ENCODE measurements at regions not wholly inside any gene's neighbourhood (a gene's known extent, or its start where the extent isn't known, plus 50 kb on each side); places are given as distances from the start of the nearest gene placed in this dataset.

DNA sequence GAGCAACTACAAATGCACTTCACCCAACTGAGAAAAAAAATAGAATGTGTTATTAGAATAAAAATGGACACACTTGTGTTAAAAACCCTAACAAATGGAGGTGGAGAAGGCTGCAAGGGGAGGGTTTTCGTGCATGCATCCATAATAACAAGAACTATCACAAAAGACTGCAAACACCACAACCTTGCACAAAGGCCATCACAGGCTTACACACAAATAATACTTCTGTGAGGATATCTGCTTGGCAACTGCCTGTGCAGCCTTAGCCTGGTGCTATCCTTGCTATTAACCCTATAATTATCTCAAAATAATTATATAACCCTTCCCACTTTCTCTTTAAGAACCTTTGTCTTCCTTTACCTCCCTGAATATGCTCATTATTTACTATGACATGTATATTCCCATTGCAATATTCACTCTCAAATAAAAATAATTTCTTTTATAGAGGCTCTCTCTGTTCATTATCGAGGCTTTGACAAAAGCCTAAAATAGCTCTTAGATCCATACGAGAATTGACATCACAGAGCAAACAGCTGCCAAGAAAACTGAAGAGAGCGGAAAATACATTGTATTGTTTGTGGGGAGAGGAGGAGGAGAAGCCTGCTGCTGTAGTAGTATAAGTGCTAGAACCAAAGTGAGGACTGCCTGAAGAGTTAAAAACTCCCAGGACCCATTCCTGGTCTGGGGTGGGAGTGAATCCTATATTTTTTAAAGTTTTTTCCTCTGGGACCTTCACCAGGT, 1768.7 kb downstream of the BRINP3 start:
- Histone ChIP-seq H3K27me3 (ENCODE audit: insufficient read depth, low read depth, low read length) (no peaks in the 10 kb centered on the region), H3F3A (ENCODE audit: insufficient read depth, low read length, poor library complexity, severe bottlenecking) (no peaks in the 10 kb centered on the region), H3K4me2 (ENCODE audit: low read length) (no peak overlapping the region), H3K9me2 (ENCODE audit: insufficient read depth, low read length) (no peaks in the 10 kb centered on the region), H3K9me3 (ENCODE audit: low read length) (no peaks in the 10 kb centered on the region), H4K20me1 (ENCODE audit: insufficient read depth) (no peaks in the 10 kb centered on the region), H3K79me2 (replicated peaks; ENCODE audit: insufficient read depth, low read length) (no peaks in the 10 kb centered on the region), H3K4me3 (ENCODE audit: low read length) (no peak overlapping the region), H3K9ac (ENCODE audit: low read length) (no peak overlapping the region), H2AFZ (ENCODE audit: low read depth, low read length) (no peak overlapping the region), H3K27ac (ENCODE audit: low read length) (no peak overlapping the region), H3K36me3 (ENCODE audit: insufficient read depth, low read length) (no peaks in the 10 kb centered on the region)
- TF ChIP-seq, protein P1, sequence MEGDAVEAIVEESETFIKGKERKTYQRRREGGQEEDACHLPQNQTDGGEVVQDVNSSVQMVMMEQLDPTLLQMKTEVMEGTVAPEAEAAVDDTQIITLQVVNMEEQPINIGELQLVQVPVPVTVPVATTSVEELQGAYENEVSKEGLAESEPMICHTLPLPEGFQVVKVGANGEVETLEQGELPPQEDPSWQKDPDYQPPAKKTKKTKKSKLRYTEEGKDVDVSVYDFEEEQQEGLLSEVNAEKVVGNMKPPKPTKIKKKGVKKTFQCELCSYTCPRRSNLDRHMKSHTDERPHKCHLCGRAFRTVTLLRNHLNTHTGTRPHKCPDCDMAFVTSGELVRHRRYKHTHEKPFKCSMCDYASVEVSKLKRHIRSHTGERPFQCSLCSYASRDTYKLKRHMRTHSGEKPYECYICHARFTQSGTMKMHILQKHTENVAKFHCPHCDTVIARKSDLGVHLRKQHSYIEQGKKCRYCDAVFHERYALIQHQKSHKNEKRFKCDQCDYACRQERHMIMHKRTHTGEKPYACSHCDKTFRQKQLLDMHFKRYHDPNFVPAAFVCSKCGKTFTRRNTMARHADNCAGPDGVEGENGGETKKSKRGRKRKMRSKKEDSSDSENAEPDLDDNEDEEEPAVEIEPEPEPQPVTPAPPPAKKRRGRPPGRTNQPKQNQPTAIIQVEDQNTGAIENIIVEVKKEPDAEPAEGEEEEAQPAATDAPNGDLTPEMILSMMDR (IDR thresholded peaks at IDR 0.05; ENCODE audit: poor library complexity, severe bottlenecking), result no peak
- TF ChIP-seq MXI1 (conservative IDR thresholded peaks at IDR 0.05; ENCODE audit: poor library complexity, severe bottlenecking) (no peak), RAD21 (conservative IDR thresholded peaks at IDR 0.05) (no peak), EZH2 (IDR thresholded peaks at IDR 0.05; ENCODE audit: borderline replicate concordance, insufficient read depth, low read length, poor library complexity, severe bottlenecking) (no peak), POLR2AphosphoS5 (IDR thresholded peaks at IDR 0.05) (no peak), TAF1 (IDR thresholded peaks at IDR 0.05; ENCODE audit: low read depth) (no peak), EP300 (conservative IDR thresholded peaks at IDR 0.05; ENCODE audit: poor library complexity, severe bottlenecking) (no peak), SMC3 (conservative IDR thresholded peaks at IDR 0.05; ENCODE audit: poor library complexity) (no peak)
- TF ChIP-seq, protein P2, sequence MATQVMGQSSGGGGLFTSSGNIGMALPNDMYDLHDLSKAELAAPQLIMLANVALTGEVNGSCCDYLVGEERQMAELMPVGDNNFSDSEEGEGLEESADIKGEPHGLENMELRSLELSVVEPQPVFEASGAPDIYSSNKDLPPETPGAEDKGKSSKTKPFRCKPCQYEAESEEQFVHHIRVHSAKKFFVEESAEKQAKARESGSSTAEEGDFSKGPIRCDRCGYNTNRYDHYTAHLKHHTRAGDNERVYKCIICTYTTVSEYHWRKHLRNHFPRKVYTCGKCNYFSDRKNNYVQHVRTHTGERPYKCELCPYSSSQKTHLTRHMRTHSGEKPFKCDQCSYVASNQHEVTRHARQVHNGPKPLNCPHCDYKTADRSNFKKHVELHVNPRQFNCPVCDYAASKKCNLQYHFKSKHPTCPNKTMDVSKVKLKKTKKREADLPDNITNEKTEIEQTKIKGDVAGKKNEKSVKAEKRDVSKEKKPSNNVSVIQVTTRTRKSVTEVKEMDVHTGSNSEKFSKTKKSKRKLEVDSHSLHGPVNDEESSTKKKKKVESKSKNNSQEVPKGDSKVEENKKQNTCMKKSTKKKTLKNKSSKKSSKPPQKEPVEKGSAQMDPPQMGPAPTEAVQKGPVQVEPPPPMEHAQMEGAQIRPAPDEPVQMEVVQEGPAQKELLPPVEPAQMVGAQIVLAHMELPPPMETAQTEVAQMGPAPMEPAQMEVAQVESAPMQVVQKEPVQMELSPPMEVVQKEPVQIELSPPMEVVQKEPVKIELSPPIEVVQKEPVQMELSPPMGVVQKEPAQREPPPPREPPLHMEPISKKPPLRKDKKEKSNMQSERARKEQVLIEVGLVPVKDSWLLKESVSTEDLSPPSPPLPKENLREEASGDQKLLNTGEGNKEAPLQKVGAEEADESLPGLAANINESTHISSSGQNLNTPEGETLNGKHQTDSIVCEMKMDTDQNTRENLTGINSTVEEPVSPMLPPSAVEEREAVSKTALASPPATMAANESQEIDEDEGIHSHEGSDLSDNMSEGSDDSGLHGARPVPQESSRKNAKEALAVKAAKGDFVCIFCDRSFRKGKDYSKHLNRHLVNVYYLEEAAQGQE (IDR thresholded peaks at IDR 0.05; ENCODE audit: borderline replicate concordance), result no peak

DNA sequence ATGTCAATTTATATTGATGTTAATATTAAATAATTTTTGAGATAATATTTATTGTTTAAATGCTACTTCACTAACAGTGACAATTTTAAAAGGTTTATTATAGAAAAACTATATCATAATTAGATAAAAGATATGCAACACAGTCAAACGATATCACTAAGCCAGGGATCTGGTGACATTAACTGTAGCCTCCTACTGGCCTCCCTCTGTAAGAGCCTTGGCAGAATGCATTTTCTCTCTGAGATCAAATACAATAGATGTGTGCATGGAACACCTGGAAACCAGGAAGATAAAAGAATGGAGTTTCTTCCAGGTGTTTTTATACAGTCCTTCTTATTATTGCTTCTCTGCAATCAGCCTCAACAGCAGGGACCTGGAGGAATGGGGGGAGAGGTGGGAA, 1762.1 kb downstream of the BRINP3 start:
- H3K9me2 ChIP-seq (ENCODE audit: insufficient read depth, low read length), result no peaks in the 10 kb centered on the region
- H3K4me2 ChIP-seq (ENCODE audit: low read length), result no peak overlapping the region
- H3K4me3 ChIP-seq (ENCODE audit: low read length), result no peak overlapping the region
- no peak overlapping the region for H3K9ac ChIP-seq (ENCODE audit: low read length)
- H3K27ac ChIP-seq (ENCODE audit: low read length), result no peak overlapping the region
- H3K36me3 ChIP-seq (ENCODE audit: insufficient read depth, low read length), result no peaks in the 10 kb centered on the region
- no peak overlapping the region for H2AFZ ChIP-seq (ENCODE audit: low read depth, low read length)
- TF ChIP-seq, protein P2 (IDR thresholded peaks at IDR 0.05; ENCODE audit: borderline replicate concordance), result no peak
- no peak for TF ChIP-seq RAD21 (conservative IDR thresholded peaks at IDR 0.05)
- TF ChIP-seq MXI1 (conservative IDR thresholded peaks at IDR 0.05; ENCODE audit: poor library complexity, severe bottlenecking), result no peak
- no peak for TF ChIP-seq EZH2 (IDR thresholded peaks at IDR 0.05; ENCODE audit: borderline replicate concordance, insufficient read depth, low read length, poor library complexity, severe bottlenecking)
- TF ChIP-seq, protein P1 (IDR thresholded peaks at IDR 0.05; ENCODE audit: poor library complexity, severe bottlenecking), result no peak
- TF ChIP-seq SMC3 (conservative IDR thresholded peaks at IDR 0.05; ENCODE audit: poor library complexity), result no peak
- no peaks in the 10 kb centered on the region for H4K20me1 ChIP-seq (ENCODE audit: insufficient read depth)
- no peaks in the 10 kb centered on the region for H3F3A ChIP-seq (ENCODE audit: insufficient read depth, low read length, poor library complexity, severe bottlenecking)
- H3K79me2 ChIP-seq (replicated peaks; ENCODE audit: insufficient read depth, low read length), result no peaks in the 10 kb centered on the region
- H3K27me3 ChIP-seq (ENCODE audit: insufficient read depth, low read depth, low read length), result no peaks in the 10 kb centered on the region
- no peaks in the 10 kb centered on the region for H3K9me3 ChIP-seq (ENCODE audit: low read length)
